Suppressor macrophage (primary cell): ENCODE measurements at regions not wholly inside any gene's neighbourhood (a gene's known extent, or its start where the extent isn't known, plus 50 kb on each side); places are given as distances from the start of the nearest gene placed in this dataset.
"Not testable (repeated sequence)": the region's sequence is repeated elsewhere in the genome, so short reads cannot be mapped to it uniquely, and the experiment has no call there.

Experiments
- DNase-seq, 4 experiments: peaks; one replicate each; pipeline ENCODE4 v3.0.0-alpha.2; 2020 to 2022

DNA sequence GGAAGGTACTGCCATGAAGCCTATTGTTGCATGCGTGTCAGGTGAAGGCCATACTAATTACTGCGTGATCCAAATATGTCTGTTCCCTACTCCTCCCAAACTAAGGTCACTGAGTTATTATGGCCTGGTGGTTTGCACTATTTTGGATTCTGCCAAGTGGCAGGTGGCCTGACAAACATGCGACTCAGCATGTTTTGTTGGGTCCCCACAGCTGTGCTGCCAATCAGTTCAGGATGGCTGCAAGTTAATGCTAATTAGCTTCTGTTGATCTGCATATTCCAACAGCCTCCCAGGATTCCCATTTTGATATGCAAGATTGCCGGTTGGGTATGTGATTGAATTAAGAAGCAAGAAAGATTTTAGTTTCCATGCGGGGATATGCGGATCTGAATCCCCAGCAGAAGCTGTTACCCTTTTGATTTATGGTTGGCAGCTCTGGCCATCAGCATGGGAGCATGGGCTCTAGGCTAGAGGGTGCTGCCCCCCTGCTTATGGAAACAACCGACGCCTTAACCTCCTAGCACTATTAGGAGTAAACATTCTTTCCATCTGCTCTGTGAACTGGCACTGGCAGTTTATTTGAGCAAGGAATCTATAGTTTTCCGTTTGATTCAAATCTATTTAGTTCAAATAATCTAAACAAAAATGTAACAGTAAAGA, 429.8 kb upstream of the C1orf87 start:
- no peak for DNase-seq

DNA sequence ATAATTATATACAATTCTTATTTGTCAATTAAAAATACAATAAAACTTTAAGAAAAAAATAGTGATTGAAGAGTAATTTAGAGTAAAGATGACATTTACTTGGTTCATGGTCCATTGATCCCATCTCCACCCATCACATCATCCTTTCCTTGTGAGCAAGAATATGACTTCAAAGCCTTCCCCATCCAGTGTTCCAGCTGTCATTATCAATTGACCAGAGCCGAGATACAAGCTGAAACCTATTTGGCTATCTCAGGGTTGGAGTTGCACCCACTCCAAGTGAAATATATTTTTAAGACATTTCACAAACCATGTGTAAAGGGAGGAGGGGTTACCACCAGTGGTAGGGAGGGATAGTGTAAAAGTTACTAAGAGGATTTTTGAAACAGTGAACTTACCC, 428.9 kb upstream of the C1orf87 start:
- DNase-seq = no peak

DNA sequence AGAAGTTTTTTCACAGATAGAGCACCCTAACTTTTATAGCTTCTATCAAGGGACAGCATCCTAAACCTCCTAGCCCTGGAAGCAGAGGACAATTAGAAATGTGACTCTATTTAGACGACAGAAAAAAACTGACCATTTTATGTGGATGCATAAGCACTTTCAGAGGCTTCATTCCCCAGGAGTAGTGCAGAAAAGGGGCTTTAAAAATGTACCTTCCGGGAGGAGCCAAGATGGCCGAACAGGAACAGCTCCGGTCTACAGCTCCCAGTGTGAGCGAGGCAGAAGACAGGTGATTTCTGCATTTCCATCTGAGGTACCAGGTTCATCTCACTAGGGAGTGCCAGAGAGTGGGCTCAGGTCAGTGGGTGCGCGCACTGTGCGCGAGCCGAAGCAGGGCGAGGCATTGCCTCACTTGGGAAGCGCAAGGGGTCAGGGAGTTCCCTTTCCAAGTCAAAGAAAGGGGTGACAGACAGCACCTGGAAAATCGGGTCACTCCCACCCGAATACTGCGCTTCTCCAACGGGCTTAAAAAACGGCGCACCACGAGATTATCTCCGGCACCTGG, 416.4 kb upstream of the C1orf87 start:
- not testable (repeated sequence) for DNase-seq

DNA sequence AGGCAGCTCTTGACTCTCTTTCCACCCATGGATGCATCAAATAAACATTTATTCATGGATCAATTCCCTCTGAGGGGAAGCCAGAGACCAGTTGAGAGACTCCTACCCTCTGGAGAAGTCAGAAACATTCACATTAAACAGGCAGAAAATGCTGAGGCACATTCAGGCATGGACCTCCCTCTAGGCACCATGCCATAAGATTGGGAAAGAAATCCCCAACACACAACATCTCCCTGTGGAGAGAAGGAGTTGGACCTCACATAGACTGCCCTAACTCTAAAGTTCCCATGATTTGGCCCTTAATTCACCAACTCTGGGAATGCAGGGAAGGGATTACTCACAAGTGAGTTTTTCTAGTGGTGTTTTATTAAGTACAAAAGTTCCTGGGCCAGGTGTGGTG, 415.3 kb upstream of the C1orf87 start:
- no peak for DNase-seq

DNA sequence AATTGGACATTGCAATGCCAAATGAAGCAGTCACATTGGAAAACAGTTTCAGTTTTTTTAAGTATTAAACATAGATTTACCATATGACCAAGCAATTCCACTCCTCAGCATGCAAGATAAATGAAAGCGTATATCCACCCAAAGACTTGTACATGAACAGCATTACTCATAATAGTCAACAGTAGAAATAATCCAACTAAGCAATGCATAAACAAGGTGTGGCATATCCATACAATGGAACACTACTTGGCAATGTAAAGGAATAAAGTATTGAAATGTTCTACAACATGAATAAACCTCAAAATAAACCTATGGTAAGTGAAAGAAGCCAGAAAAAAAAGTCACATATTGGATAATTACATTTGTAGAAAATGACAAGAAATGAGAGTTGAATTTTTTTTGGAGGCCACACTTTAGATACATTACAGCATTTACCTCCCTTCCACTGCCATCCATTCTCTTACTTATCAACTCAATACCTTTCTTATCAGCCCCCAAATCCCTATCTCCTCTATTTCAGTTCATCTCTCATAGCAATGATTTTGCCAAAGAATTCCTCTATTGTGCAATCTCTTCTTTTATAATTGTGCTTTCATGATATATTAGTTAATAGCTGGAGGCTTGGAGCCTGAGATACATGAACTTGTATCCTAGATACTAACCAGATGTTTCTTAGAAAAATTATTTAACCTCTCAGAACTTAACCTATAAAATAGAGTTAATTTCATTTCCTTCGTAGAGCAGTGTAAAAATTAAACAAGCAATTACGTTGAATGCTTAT, 414.2 kb upstream of the C1orf87 start:
- DNase-seq = no peak

DNA sequence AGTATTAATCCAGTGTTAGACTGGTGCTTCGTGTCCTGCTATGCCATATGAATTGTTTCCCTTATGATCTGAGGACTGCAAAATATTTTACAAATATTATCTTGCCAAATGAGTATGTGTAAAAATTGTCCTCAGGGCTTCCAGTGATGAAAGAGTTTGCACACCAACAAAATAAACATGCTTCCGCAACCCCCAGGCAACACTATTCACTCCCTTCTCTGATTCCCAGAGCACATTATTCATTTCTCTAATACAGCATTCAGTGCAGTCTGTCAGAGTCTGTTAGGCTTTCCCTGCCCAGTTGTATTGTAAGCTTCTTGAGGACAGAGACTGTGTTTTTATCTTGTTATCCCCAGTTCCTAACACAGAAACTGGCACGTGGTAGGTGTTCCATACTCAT, 409.9 kb upstream of the C1orf87 start:
- no peak for DNase-seq

DNA sequence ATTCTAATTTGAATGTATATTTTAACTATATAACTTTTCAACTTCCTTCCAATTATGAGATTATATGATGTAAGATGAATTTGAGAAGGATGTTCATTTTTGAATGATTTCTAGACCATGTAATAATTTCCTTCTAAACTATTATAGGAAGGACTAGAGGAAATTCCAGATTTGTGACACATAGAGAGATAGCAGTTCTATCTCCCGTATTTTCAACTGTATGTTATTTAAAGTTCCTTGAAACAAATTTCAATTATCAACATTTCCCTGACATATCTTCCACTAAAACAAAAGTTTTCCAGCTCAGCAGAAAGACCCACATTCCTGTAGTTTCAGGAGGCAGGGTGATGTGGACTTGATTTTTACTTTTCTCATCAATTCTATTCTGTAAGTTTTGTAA, 396.7 kb upstream of the C1orf87 start:
- DNase-seq = no peak

DNA sequence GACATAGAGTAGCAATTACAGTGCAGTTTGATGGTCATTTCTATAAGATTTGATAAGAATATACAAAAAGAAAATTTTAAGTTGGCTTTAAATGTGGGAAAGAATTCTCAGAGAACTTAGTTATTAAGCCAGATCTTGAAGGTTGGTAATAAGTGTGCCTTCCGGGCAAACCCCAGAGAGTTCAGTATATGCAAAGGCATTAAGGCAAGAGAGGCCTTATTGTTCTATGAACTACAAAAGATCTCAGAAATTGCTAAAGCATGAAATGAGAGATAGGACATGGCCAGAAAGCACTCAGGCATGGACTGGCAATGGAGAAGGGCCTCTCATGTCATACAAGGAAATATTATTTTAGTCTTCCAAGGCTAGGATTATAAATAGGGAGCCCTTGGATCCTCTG, 390.2 kb upstream of the C1orf87 start:
- DNase-seq = no peak

DNA sequence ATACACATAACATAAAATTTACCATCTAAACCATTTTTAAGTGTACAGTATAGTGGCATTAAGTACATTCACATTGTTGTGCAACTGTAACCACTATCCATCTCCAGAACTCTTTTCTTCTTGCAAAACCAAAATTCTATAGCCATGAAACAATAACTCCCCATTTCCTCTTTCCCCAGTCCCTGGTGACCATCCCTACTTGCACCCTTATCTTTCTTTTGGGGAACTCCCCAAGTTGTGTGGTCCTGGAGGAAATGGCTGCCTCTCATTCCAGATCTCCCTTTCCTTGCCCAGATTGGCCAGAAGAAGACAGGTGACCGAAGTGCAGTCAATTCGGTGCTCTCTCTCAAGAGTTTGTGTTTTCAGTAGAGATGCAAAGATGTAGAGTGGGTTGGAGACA, 389.6 kb upstream of the C1orf87 start:
- no peak for DNase-seq

DNA sequence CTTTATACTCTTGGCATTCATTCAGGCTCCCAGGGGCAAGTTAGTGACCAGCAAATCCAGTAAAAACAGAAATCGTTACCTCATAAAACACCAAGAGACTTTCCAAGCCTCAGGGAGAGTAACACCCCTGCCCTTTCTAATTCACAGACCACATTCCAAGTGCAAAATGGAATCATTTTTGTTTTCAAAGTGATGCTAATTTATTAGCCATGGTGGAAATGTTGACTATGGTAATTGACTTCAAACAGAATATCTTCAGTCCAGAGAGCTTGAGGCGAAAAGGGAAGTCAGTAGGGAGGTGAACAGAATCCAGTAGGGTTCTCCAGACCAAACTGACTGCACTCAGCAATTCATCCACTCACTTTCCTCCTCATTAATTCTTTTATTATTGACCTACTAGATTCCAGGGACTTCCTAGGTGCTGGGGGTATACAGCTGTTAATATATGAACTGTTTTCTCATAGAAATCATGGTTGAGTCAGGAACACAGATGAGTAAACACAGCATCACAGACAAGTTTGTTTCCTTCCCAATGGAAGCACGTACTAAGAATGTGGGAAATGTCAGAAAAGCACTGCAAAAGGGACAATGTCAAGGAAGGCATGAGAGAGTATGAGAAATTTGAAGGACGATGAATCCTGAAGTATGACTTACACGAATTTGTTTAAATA, 388.5 kb upstream of the C1orf87 start:
- no peak for DNase-seq

DNA sequence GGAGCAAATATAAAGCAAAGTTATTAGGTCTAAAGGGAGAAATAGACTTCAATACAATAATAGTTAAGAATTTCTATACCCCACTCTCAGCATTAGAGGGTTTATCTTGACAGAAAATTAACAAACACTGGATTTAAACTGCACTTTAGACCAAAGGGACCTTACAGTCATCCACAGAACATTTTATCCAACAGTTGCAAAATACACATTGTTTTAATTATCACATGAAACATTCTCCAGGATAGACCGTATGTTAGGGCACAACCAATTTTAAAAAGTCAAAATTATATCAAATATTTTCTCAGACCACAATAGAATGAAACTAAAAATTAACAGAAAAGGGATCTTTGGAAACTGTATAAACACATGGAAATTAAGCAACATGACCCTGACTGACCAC, 384.5 kb upstream of the C1orf87 start:
- DNase-seq = no peak

DNA sequence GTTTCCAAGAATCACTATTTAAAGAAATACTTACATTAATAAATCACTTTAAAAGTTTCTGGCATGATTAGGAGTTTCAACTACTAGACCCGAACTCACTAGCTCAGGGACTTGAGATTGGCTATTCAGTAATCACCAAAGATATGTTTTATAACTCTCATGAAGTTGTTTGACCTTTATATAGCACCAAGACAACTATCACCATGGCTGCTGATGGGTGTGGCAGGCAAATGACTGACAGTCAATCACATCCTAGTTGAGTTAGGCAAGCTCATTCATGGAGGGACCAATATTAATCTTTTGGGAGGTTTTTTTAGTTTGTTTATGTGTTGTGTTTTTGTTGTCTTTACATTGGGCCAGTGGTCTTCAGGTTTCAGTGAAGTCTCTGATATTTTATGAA, 376.3 kb upstream of the C1orf87 start:
- no peak for DNase-seq

DNA sequence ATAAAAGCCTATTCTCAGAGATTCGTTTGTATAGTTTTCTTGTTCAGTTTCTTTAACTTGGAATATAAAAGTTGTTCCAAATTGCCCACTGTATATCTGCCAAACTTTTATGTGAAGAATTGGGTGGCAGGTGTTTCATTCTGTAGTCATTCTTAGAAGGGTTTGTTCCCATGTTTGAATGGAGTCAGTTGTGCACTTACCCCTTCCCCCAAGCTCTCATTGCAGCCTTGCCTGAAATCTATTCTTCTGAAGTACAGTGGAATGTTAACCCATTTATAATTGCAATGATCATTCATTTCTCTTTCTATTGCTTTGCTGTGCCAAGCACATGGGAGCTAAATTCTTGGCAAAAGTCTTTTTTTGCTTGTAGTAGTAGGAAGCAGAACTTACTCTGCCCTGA, 375.3 kb upstream of the C1orf87 start:
- no peak for DNase-seq

DNA sequence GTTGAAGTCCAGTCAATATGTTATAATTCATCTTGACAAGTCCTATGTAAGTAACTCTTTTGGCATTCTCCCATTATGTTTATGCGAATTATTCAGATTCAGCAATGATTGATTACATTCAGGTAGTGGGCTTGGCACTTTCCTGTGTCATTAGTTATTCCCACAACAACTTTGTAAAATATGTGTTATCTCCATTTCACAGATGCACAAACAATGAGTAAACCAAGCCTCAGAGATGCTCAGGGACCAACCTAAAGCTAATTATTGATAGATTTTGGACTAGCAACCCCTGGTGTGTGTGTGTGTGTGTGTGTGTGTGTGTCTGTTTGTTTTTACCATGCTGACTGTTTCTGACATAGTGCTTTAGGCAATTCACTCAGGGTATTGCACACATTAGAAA, 371.1 kb upstream of the C1orf87 start:
- no peak for DNase-seq

DNA sequence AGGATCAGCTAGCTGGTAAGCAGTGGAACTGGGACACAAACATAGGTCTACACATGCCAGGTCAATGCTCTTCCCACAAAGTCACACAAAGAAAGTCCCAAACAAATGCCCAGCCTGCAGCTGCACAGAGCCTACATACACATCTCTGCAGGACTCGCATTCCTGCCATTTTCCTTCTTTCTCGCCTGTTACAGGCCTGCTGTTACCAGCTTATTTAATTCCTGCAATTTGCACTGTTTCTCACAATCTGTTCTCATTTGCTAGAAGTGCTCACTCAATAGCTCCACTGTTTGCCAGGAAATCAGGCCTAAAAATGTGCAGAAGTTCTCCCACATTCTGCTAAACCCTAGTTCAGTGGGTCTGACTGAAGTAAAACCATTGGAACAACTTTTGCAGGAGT, 362.6 kb upstream of the C1orf87 start:
- no peak for DNase-seq

DNA sequence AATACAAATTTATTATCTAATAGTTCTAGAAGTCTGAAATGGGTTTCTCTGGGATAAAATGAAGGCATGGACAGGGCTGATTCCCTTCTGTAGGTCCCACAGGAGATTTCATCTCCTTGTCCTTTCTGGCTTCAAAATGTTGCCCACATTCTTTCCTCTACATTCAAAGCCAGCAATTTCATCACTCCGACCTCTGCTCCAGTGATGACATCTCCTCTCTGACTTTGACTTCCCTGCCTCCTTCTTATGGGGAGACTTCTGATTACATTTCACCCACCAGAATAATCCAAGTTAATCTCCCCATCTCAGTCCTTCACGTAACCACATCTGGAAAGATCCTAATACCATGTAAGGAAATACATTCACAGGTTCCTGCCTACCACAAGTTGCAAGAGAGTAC, 358.0 kb upstream of the C1orf87 start:
- DNase-seq = no peak

DNA sequence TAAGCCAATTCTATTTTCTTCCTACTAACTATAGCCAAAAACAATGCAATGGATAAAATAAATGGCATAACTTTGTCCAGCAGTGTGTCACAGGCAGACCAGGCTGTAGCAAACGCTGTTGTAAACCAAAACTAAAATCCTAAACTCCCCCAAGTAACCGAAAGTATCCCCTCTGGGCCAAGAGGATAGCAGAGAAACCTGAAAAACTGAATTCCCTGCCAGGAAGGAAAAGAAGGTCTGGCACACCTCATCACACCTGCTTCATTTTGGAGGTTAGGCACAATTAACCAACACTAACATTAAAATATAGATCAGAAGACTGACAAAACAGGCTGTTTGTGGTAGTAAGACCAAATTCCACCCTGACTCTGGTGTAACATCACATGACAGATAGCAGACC, 356.8 kb upstream of the C1orf87 start:
- no peak for DNase-seq

DNA sequence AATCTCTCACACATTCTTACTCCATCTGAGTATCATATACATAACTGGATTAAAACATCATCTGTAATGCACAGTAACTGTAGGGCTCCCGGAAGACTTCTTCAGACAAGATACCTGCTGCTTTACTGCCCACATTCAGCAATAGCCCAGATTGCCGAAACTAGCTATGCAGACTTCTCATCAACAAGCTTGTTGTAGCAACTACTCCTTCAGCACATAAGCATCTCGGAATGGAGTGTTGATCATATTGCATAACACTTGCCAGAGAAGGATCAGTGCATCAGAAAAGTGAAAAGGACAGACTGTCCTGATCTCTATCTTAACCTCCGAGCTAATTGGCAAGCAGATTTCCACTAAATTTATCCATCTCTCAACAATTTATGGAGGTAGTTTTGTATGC, 354.6 kb upstream of the C1orf87 start:
- no peak for DNase-seq

DNA sequence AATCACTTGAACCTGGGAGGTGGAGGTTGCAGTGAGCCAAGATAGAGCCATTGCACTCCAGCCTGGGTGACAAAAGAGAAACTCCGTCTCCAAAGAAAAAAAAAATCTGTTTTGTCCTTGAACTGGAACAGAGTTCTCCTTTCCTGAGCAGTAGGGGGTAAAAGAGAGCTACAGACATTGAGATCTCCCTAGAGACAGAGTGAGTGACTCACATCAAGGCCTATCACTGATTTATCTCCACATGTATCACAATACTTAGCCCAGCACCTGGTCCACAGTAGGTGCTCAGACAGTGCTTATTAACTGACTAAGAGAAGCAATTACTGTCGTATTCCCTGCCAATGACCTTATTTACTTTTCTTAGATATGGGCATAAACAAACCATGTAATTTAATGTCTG, 354.1 kb upstream of the C1orf87 start:
- no peak for DNase-seq

DNA sequence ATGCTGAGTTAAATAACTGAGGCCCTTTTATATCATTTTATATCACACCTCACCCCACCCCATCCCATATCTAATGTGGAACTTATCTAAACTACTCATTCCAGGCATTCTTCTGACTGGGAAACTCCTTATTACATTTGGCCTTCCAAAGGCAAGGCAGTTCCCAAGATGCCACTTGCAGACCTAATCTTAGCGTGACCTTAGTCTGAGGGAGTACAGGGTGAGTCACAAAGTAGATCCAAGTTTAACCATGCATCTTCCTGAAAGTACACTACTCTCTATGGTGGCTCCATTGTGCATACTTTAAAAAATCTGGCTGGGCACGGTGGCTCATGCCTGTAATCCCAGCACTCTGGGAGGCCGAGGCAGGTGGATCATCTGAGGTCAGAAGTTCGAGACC, 353.6 kb upstream of the C1orf87 start:
- no peak for DNase-seq

DNA sequence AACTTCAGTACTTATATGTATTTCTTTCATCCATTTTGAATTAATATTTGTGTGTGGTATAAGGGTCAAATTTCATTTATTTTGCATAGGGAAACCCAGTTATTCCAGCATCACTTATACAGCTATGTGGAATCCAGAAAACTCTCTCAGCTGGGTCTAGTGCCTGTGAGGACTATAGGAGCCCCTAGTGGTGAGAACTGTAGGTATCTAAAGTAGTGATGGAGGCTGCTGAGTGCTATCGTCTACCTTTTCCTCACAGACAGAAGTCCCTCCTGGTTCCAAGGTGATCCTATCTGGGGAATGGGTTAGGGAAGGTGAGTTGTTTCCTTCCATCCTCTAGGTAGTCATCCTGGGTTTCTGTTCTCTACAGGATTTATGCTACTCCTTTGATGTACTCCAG, 352.0 kb upstream of the C1orf87 start:
- peak in 2 of 4 experiments; percentile 2 to 16 for DNase-seq

DNA sequence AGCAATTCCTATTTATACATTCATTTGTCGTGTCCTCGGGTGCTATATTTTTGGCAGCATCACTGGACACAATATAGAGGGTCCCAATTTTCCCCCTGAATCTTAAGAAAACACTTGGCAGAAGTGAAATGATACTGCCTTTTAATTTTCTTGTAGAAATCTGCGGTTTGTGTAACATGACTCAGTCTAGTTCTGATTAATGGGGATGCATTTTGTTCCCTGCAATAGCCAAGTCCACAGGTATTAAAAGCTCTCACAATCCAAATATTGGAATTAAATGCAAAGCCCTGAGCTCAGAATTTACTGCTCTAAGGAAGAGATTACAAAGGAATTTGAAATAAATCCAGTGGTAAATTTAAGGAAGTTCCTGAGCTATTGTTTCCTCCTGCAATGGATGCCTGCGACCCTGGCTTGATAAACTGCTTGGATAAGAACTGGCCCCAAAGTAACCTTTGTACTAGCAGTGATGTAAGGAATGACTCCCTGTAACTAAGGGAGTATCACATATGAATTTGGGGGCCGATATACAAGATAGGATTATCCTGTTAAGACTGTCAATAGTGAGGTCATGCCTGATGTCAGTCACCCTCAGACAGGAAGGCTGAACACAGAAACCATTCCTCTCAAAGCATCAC, 349.7 kb upstream of the C1orf87 start:
- no peak for DNase-seq

DNA sequence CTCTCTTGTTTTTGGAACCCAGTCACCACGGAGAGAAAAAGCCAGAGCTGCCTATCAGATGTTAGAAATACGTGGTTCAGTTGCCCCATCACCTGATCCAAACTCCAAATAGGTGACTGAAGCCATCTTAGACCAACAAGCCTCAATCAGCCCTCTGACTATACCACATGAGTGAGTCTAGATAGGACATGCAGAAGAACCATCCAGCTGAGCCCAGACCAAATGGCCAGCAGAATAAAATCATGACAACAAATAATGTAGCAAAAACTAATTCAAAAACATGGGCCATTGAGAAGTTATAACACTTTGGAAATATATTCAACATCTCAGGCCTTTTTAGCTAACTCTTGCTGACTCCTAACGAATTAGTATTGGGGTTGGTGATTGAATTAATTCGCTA, 348.4 kb upstream of the C1orf87 start:
- no peak for DNase-seq
